ENCODE measurements at regions not wholly inside any gene's neighbourhood (a gene's known extent, or its start where the extent isn't known, plus 50 kb on each side); places are given as distances from the start of the nearest gene placed in this dataset.

GRCh38 chr11:80503990-80504389, 1063.2 kb upstream of the TENM4 start:
- DNase-seq: no peak

GRCh38 chr11:80502511-80502910, 1061.7 kb upstream of the TENM4 start:
- DNase-seq: no peak

GRCh38 chr11:80495116-80495515, 1054.3 kb upstream of the TENM4 start:
- no peak for DNase-seq

DNA sequence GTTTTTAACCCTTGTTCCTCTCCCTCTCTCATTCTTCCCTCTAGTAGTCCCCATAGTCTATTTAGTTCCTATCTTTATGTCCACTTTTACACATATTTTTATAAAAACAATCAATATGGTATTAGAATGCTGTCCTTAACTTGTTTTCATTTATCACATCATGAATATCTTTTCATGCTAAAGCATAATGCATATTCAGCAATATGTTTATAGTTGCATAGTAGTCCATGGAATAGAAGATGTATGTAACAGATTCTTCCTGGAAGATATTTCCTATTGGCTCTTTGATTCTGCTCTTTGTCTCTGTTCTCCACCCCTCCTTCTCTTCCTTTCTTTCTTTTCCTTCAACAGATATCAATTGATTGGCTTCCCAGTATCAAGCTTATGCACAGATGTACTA, 1047.1 kb upstream of the TENM4 start:
- no peak for DNase-seq

GRCh38 chr11:80486678-80487077, 1045.8 kb upstream of the TENM4 start:
- DNase-seq: no peak

DNA sequence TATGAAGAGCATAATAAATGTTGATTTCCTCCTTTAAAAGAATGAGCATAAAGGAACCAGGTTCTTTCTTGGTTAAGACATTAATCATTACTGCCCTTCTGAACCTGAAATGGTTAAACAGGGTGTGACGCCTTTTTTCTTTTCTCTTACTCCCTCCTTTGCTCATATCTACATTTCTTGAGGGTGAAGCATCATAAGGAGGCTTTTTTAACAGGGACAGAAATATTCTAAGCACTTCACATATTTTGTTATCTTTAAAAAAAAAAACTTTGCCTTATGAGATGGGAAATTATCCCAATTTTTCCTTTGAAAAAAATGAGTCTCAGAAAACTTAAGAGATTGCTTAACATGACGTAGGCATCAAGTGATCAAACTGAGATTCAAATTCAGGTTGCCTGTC, 1036.3 kb upstream of the TENM4 start:
- DNase-seq: no peak

- no peak for DNase-seq
Measured at GRCh38 chr11:80473562-80473961, 1032.7 kb upstream of the TENM4 start.

GRCh38 chr11:80469871-80470270, 1029.0 kb upstream of the TENM4 start:
- DNase-seq: no peak

GRCh38 chr11:80466570-80466969, 1025.7 kb upstream of the TENM4 start:
- no peak for DNase-seq

- no peak for DNase-seq
Measured at GRCh38 chr11:80462211-80462610, 1021.4 kb upstream of the TENM4 start.

GRCh38 chr11:80458376-80458775, 1017.5 kb upstream of the TENM4 start:
- no peak for DNase-seq

DNA sequence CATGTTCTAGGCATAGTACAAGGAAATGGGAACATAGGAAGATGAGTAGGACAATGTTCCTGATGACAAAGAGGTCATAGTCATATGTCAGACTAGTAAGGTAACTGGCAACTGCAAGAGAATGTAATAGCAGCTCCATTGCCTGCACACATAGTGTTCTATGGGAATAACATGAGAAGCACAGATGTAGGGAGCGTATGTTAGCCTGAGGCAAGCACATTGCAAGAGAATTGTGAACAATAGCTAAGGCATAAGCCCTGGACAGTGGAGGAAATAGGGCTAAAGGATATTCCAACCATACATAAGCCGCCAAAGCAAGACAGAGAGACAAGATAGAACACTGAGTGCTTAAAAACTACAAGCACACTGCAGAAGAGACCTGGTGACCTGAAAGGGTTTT, 1017.0 kb upstream of the TENM4 start:
- no peak for DNase-seq

GRCh38 chr11:80455818-80456217, 1015.0 kb upstream of the TENM4 start:
- no peak for DNase-seq

DNA sequence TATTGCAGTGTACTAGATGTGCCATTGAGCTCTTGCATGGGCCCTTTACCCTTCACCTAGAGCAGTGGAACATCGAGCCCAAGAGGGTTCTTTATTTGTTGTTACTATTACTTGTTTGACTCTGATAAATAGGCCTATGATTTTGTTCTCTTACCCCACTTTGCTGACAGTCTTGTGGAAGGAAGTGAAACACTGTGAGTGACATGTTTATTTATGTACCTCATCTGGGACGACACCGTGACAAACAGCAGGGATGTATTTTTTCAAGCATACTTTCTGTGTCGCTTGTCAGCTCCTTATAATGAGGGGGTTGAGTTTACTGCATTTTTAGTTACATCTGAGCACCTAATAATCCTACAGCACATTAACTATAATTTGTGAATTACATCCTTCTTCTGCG, 1010.3 kb upstream of the TENM4 start:
- DNase-seq: no peak

DNA sequence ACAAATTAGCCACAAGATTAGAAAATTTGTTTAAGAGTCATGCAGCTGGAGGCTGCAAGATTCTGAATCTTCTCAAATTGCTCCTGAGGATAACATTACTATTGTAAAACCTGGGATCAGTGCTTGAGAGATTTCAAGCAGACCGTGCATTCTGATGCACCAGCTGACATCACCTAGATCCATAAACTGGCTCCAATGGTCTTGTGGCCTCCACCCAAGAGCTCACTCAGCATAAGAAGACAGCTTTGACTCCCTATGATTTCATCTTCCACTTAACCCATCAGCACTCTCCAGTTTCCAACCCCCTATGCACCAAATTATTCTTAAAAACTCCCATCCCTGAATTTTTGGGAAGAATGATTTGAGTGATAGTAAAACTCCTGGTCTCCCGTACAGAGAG, 1007.9 kb upstream of the TENM4 start:
- DNase-seq: no peak

- DNase-seq: no peak
Measured at GRCh38 chr11:80443177-80443576, 1002.3 kb upstream of the TENM4 start.

DNA sequence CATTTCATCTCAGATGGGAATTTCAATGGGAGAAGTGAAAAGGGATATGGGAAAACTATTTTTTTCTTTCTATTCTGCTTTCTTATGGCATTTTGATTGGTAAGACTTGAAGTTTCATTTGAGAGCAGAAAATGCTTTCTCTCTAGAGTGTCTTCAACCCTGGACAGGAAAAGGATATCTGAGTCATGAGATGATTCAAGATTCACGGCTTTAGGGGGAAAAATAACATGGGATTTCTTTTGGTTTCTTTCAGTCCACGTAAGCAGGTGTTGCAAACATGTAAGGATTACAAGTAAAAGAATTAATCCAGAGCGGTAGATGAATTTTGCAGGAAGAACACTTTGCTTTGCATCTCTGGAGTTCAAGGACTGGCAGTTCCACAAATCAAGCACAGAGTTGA, 1001.0 kb upstream of the TENM4 start:
- no peak for DNase-seq

GRCh38 chr11:80440835-80441234, 1000.0 kb upstream of the TENM4 start:
- no peak for DNase-seq

DNA sequence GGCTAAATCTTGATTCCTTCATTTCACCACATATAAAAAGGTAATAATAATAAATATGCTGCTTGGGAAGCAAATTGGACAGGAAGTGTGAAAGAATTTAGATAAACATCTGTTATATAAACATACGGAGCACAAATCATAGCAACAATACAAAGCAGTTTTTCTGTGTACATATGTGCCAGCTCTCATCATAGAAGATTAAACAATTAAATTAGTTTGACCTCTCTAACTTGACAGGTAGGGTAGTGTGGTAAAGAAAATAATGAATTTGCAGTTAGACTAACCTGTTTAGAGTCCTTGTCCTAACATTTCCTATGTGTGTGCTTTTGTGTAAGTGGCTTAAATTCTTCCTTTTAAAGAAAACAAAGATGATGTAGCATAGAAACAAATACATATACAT, 995.7 kb upstream of the TENM4 start:
- DNase-seq: no peak

GRCh38 chr11:80435345-80435744, 994.5 kb upstream of the TENM4 start:
- no peak for DNase-seq

DNA sequence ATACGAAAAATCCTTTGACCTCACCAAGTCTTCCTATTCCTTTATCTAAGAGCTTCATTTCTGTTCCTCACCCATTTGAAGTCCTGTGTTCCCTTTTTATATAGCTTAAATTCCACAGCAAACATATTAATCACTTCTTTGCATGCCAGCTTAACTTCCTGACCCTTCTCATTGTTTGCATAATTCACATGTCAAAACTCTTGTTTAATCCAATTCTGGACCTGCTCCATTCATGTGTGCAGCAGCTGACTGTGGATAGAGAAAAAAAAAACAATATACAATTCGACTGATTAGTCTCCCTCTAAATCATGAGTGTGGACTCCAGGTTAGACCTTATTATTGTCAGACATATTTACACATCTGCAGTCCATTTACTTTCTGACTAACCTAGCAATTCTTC, 991.2 kb upstream of the TENM4 start:
- no peak for DNase-seq

GRCh38 chr11:80424012-80424695, 983.3 kb upstream of the TENM4 start:
- no peak for DNase-seq

DNA sequence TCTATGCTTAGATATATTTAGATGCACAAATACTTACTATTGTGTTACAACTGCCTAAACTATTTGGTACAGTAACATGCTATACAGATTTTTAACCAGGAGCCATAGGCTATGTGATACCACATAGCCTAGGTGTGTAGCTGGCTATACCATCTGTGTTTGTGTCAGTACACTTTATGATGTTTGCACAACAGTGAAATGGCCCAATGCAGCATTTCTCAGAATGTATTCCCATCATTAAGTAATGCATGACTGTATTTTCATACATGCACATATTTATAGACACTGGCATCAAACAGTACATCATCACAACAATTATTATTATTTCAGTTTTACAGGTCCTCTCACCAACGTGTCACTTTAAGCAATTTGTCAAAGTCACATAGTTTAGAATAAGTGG, 979.5 kb upstream of the TENM4 start:
- DNase-seq: no peak

- no peak for DNase-seq
Measured at GRCh38 chr11:80417681-80418080, 976.9 kb upstream of the TENM4 start.

DNA sequence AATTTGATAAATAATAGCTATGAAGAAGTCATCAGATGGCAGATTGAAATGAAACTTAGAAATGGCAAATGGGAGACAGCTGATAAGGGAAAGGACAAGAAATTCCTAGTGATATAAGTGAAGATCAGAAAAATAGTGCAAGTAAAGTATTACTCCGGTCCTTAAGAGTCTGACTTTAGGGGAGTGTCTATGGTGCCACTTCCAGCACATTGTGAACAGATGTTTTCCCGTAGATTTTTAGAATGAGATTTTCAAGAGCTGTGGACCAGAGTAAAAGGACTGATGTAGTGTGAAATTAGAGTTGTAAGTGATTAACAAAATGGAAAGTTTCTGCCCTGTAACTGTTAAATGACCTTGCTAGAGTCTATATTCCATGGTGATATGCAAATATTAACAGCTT, 974.8 kb upstream of the TENM4 start:
- DNase-seq: peak; percentile 11

All from tongue (tissue), 1 donor.